Skeletal muscle cell (primary cell): ENCODE measurements at regions not wholly inside any gene's neighbourhood (a gene's known extent, or its start where the extent isn't known, plus 50 kb on each side); places are given as distances from the start of the nearest gene placed in this dataset.
A peak's percentile ranks its signal among the peaks of the same experiment; 100 is the strongest.

Source experiments
- DNase-seq: peaks from one replicate; pipeline ENCODE4 v3.0.0-alpha.2; 2010; ENCODE audit warnings: low read depth
- H3K4me3 ChIP-seq: 2 replicates; pipeline ENCODE4 v1.5.1; 2011; ENCODE audit warnings: low read depth, mild to moderate bottlenecking, control low read depth, low read length, moderate library complexity

GRCh38 chr1:68378296-68379084, 71.3 kb downstream of the RPE65 start:
- H3K4me3 ChIP-seq, result no peak overlapping the region
- DNase-seq, result no peak

- H3K4me3 ChIP-seq, result no peak overlapping the region
- DNase-seq, result no peak
These were observed 72.7 kb downstream of the RPE65 start for GRCh38 chr1:68377098-68377497.

DNA sequence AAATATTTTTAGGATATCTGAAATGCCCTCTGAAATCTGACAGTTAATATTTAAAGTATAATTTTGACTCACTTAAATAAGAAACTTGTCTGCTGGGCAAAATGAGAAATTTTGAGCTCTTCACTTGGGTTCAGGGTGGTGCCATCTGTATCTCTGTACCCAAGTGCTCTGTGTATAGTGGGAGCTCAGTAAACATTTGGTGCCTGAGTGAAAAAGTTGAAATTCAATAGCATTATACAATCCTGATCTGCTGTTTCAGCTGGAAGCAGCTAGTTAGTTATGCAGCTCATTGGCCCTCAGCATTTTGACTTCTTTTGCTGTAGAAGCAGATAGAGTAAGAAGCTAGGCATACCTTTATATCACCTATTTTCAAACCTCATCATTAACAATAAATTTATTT, 73.3 kb downstream of the RPE65 start:
- DNase-seq, result no peak

DNA sequence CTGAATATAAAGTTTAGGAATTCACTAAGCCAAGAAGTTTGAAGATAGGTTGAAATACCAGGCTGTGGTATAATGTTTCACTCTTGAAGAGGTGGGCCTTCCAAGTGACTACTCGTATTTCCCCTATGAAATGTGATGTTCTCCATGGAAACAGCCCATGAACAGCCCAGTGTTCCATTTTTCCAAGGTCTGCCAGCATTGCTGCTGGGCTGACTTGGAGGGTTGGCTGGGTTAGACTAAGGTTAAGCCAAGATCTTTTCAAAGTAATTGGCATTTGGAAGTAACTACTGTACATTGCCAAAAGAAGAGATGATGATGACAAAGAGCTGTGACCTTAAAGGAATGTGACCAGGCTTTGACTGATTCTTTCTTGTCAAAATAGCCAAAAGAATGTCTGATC, 73.8 kb downstream of the RPE65 start:
- no peak for DNase-seq
- no peak overlapping the region for H3K4me3 ChIP-seq

More for the DNA sequence above, 73.3 kb downstream of the RPE65 start:
- H3K4me3 ChIP-seq, result no peak overlapping the region

DNA sequence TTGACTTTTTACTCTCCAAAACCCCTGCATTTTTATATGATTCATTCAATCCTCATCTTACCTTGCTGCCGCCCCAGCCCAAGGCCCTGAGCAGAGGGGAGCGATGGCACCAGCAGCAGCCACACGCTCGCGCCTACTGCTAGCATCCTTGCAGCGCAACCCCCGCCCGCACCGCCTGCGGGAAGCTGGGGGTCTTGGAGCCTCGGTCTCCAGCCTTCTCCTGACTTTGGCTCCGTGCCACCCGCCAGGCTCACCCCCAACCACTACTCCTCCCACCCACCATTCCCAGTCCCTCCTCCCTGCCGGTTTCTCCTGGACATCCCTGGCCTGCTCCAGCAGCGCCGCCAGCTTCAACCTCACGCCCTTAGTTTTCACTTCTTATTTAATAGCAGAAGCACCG, 76.6 kb downstream of the RPE65 start:
- no peak for DNase-seq
- no peak overlapping the region for H3K4me3 ChIP-seq

GRCh38 chr1:68372487-68372886, 77.3 kb downstream of the RPE65 start:
- no peak for DNase-seq
- H3K4me3 ChIP-seq, result no peak overlapping the region

DNA sequence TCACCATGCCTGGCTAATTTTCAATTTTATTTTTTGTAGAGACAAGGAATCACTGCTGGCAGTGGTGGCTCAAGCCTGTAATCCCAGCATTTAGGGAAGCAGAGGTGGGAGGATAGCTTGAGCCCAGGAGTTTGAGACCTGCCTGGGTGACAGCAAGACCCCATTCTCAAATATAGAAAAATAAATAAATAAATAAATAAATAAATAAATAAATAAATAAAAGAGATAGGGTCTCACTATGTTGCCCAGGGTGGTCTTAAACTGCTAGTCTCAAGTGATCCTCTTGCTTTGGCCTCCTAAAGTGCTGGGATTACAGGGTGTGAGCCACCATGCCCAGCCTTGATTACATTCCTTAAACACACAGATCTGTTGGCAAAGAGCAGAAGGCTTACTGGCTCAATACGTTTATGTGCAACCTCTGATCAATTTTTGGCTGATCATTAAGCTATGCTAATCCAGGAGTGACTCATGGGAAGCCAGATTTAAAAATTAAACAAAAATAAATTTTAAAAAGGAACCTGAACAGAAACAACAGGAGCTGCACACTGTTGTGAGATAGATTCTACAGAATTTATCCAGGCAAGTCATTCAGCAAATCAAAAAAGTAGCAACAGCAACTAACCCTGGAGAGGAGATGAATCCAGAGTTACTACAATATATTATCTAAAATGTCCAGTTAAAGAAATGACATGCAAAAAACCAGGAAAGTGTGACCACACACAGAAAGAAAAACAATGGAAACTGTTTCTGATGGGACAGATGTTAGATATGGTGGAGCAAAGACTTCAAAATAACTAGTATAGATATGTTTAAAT, 79.4 kb downstream of the RPE65 start:
- DNase-seq, result no peak

GRCh38 chr1:68366572-68366971, 83.2 kb downstream of the RPE65 start:
- no peak for DNase-seq

More for the DNA sequence above, 79.4 kb downstream of the RPE65 start:
- H3K4me3 ChIP-seq, result no peak overlapping the region

DNA sequence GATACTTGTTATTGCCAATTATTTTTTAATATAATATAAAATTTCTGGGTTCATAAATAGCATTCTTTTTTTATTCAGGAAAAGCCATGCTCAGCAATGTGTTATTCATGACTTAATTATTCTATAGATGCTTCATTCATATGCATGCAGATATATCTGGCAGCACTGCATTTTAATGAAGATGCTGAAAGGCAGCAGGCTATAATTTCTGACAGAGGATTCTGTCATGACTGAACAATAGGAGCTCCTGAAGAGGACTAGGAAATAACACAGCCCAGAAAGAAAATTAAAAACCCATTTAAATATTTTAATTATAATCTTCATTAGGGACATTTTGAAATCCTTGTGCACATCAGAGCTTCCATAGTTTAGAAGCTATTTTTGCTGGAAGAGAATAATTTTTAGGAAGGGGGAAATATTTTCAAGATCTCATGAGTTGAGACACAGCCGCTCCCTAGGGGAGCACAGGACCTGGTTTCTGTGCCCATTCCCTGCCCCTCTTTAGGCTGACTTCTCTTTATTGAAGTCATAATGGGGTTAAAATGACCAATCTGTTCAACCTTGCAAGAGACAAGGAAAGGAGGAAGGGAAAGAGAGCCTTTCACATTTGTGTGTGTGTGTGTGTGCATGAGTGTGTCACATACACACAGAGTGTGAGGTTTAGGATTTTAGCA, 83.9 kb downstream of the RPE65 start:
- DNase-seq, result no peak
- H3K4me3 ChIP-seq, result no peak overlapping the region

More at GRCh38 chr1:68366572-68366971, 83.2 kb downstream of the RPE65 start:
- no peak overlapping the region for H3K4me3 ChIP-seq

DNA sequence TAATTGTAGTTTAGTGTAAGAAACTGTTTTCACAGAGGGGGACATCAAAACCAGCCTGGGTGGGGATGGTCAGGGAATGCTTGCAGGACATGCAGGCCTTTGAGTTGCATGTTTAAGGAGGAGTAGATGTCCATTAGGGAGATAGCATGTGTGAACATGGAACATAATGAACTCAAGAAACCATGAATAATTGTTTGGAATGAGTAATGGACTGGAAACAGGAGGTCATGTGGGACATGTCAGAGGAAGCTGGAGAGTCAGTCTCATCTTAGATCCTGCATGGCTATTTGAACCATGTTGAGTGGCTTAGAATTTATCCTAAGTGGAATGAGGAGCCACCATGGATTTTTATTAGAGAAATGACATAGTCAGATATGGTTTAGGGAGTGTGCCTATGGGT, 86.4 kb downstream of the RPE65 start:
- H3K4me3 ChIP-seq, result no peak overlapping the region
- no peak for DNase-seq

- DNase-seq, result no peak
- no peak overlapping the region for H3K4me3 ChIP-seq
These were observed 88.3 kb downstream of the RPE65 start for GRCh38 chr1:68361346-68361910.

GRCh38 chr1:68359045-68359444, 90.7 kb downstream of the RPE65 start:
- no peak overlapping the region for H3K4me3 ChIP-seq
- no peak for DNase-seq

- no peak overlapping the region for H3K4me3 ChIP-seq
- DNase-seq, result no peak
These were observed 91.3 kb downstream of the RPE65 start for GRCh38 chr1:68358439-68358838.

GRCh38 chr1:68355614-68356013, 94.1 kb downstream of the RPE65 start:
- H3K4me3 ChIP-seq, result no peak overlapping the region
- no peak for DNase-seq

DNA sequence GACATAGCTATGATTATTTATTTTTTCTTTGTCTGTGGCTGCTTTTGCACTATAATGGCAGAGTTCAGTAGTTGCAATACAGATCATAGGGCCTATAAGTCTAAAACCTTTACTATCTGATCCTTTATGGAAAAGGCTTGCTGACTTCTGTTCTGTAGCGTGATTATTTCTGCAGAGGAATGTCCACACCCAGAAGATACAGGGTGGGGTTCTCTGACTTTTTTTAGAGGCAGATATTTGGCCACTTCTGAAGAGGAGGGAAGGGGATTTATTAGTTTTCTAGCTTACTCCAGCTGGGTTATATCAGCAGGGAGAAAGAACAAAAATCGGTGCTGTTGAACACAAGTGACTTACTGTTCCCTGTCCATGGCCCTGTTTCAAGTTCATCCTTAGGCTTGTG, 97.6 kb downstream of the RPE65 start:
- H3K4me3 ChIP-seq, result no peak overlapping the region
- no peak for DNase-seq

DNA sequence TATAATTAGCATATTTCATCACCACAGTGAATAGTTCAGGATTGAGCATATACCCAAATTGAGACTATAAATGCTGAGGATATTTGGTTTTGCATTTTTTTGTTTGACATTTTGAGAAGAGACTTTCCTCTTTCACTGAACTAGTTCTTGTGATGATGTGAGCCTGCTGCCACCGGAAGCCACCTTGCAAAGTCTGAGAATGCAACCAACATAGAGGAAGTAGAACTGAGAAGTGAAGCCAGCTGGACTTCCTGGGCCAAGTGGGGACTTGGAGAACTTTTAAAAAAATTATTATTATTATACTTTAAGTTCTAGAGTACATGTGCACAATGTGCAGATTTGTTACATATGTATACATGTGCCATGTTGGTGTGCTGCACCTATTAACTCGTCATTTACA, 102.3 kb downstream of the RPE65 start:
- DNase-seq, result no peak
- no peak overlapping the region for H3K4me3 ChIP-seq

DNA sequence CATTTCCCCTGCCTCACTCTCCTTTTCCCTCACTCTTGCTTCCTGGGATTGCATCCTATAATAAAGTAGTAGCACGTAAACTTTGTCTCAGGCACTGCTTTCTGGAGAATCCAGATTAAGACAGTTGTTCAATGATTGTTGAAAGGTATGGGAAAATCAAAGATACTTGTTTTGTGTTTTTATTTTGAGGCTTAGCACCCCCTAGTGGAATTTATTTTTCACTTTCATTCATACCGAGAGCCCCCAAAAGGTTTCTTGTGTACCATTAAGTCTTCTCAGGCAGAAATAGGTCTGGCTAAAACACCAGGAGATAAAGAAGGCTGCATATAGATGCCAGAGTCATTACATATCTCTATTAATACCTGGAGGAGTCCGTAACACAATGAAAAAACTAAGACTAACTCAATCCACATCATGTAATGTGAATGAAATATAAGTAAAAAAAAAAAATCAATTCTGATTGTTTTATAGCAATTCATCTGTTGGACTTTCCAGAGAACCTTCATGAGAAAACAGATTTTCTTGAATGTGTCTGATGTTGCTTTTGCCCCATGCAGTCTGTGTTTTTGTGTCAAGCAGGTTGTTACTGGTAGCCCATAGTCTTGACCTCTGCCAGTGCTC, 103.5 kb downstream of the RPE65 start:
- DNase-seq, result no peak
- H3K4me3 ChIP-seq, result no peak overlapping the region

DNA sequence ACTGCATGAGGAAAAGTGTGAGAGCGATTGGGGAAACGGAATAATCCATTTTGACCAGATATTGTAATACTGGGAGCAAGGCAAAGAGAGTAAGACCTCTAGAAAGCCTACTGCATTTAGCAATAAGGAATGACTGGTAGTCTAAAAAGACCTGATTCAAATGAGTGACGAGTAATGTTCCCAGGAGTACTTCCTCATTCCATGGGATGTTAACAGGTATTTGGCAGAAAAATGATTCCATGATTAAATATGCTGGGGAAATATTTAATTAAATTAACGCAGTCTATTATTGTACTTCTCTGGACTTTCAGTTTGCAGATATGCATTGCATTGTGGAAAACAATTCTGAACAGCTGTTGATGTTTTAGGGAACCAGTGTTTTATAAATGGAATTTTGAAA, 105.5 kb downstream of the RPE65 start:
- no peak for DNase-seq
- no peak overlapping the region for H3K4me3 ChIP-seq

- H3K4me3 ChIP-seq, result no peak overlapping the region
- DNase-seq, result no peak
These were observed 108.6 kb upstream of the WLS start for GRCh38 chr1:68340951-68341350.

GRCh38 chr1:68339505-68339904, 107.2 kb upstream of the WLS start:
- DNase-seq, result peak; percentile 67
- no peak overlapping the region for H3K4me3 ChIP-seq
